Panc1 (cell line): ENCODE measurements at regions not wholly inside any gene's neighbourhood (a gene's known extent, or its start where the extent isn't known, plus 50 kb on each side); places are given as distances from the start of the nearest gene placed in this dataset.

Source experiments
- ATAC-seq: fragments of 200-7000 bp; cut with Tn5 transposase; 2 replicates; pipeline ENCODE4 v1.9.1; 2020; ENCODE audit warnings: mild to moderate bottlenecking, moderate library complexity
- BruUV-seq: library from RNA; stranded (reverse); fragments of 400-500 nt; replicated peaks from 2 replicates; lab custom pipeline; 2021; lab: Mats Ljungman, UMichigan
- CTCF ChIA-PET: fragments of 300-600 bp; sonication (Branson Sonifier 250); formaldehyde crosslinking; loops from one replicate; lab custom pipeline; 2022; ENCODE audit warnings: antibody characterized with exemption; lab: Charles Lee
- POLR2A ChIA-PET: fragments of 300-600 bp; sonication (Branson Sonifier 250); formaldehyde crosslinking; loops from one replicate; lab custom pipeline; 2022; ENCODE audit warnings: antibody characterized with exemption; lab: Charles Lee
- DNase-seq: peaks from one replicate; pipeline ENCODE4 v3.0.0-alpha.2; 2010; ENCODE audit warnings: low read depth, low spot score
- H3K27ac ChIP-seq: 2 replicates; pipeline ENCODE4 v1.5.1; 2011; ENCODE audit warnings: mild to moderate bottlenecking, low read length, inconsistent platforms
- H3K27me3 ChIP-seq: fragments of 200-500 bp; sonication (Bioruptor generic); 2 replicates; pipeline ENCODE4 v1.6.0; 2014; ENCODE audit warnings: low read length, inconsistent platforms; ENCODE audit not compliant: control insufficient read depth, insufficient read depth
- H3K36me3 ChIP-seq: fragments of 200-500 bp; sonication (Bioruptor generic); 2 replicates; pipeline ENCODE4 v1.5.1; 2014; ENCODE audit warnings: inconsistent platforms, mild to moderate bottlenecking, low read length, moderate library complexity; ENCODE audit not compliant: control insufficient read depth, insufficient read depth
- H3K4me1 ChIP-seq: 2 replicates; pipeline ENCODE4 v1.5.1; 2011; ENCODE audit warnings: inconsistent platforms, mild to moderate bottlenecking, low read length, moderate library complexity; ENCODE audit not compliant: control insufficient read depth, insufficient read depth
- H3K4me3 ChIP-seq, 2 experiments: 2 replicates each; pipeline ENCODE4 v1.5.1; 2011 to 2012; ENCODE audit warnings: low read depth in 2 of 2, low read length in 2 of 2, mild to moderate bottlenecking in 2 of 2, inconsistent platforms in 1 of 2, moderate library complexity in 1 of 2
- H3K9me3 ChIP-seq: fragments of 200-500 bp; sonication (Bioruptor generic); 2 replicates; pipeline ENCODE4 v1.5.1; 2014; ENCODE audit warnings: low read depth, mild to moderate bottlenecking, inconsistent platforms, low read length, moderate library complexity; ENCODE audit not compliant: control insufficient read depth, insufficient read depth
- POLR2AphosphoS5 ChIP-seq: IDR thresholded peaks from 2 replicates; pipeline ENCODE4 v1.6.1; 2012; ENCODE audit warnings: mild to moderate bottlenecking, low read depth, low read length, moderate library complexity
- REST ChIP-seq, 2 experiments: IDR thresholded peaks; 2 replicates each; pipeline ENCODE4 v1.6.1; 2011 to 2012; ENCODE audit warnings: low read depth in 2 of 2, control low read depth in 1 of 2, low read length in 1 of 2, mild to moderate bottlenecking in 1 of 2, moderate library complexity in 1 of 2; ENCODE audit not compliant: insufficient read depth in 1 of 2
- SIN3A ChIP-seq: IDR thresholded peaks from 2 replicates; pipeline ENCODE4 v1.6.1; 2012; ENCODE audit warnings: low read depth, mild to moderate bottlenecking, low read length, moderate library complexity, borderline replicate concordance; ENCODE audit not compliant: insufficient read depth
- TCF7L2 ChIP-seq: IDR thresholded peaks from 2 replicates; pipeline ENCODE4 v1.6.1; 2011; ENCODE audit warnings: mild to moderate bottlenecking, low read depth, low read length, inconsistent platforms
- in situ Hi-C: cut with HindIII; loops from 2 replicates; pipeline ENCODE4 v1.10.0; 2016; ENCODE audit warnings: low sequenced_read_pairs, low pct_unique_long_range_greater_than_20kb
- intact Hi-C: fragments of 100-400 bp; cut with micrococcal nuclease; formaldehyde crosslinking; loops from one replicate; pipeline ENCODE4 v1.10.0; 2022; ENCODE audit not compliant: unreplicated experiment
- TF ChIP-seq, protein P1 (sequence below): fragments of 450-650 bp; IDR thresholded peaks from 2 replicates; pipeline ENCODE4 v1.5.1; 2017; ENCODE audit warnings: mild to moderate bottlenecking

DNA sequence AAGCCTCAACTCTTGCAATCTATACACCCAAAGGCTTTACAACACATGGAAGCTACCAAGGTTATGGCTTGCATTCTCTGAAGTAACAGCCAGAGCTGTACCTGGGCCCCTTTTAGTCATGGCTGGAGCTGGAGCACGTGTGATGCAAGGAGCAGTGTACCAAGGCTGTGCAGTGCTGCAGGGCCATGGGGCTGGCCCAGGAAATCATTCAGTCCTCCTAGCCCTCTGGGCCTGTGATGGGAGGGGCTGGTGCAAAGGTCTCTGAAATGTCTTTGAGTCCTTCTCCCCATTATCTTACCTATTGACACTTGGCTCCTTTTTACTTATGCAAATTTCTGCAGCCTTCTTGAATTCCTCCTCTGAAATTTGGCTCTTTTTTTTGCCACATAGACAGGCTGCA is 500.1 kb upstream of the FAM47C start:
- BruUV-seq, result no TSS peak
- no peaks in the 10 kb centered on the region for H3K36me3 ChIP-seq
- no peaks in the 10 kb centered on the region for H3K4me1 ChIP-seq
- H3K27me3 ChIP-seq, result no peaks in the 10 kb centered on the region
- intact Hi-C loops (no loop called here), in situ Hi-C loops (no loop called here)
- POLR2A ChIA-PET, result no interaction called here
- ATAC-seq (no peak), DNase-seq (no peak)
- no peaks in the 10 kb centered on the region for H3K9me3 ChIP-seq
- TF ChIP-seq REST (IDR thresholded peaks at IDR 0.05; ENCODE audit: insufficient read depth in 1 of 2, low read depth in 2 of 2, low read length in 1 of 2) (no peak), TCF7L2 (no peak), SIN3A (no peak), POLR2AphosphoS5 (no peak)
- TF ChIP-seq, protein P1, sequence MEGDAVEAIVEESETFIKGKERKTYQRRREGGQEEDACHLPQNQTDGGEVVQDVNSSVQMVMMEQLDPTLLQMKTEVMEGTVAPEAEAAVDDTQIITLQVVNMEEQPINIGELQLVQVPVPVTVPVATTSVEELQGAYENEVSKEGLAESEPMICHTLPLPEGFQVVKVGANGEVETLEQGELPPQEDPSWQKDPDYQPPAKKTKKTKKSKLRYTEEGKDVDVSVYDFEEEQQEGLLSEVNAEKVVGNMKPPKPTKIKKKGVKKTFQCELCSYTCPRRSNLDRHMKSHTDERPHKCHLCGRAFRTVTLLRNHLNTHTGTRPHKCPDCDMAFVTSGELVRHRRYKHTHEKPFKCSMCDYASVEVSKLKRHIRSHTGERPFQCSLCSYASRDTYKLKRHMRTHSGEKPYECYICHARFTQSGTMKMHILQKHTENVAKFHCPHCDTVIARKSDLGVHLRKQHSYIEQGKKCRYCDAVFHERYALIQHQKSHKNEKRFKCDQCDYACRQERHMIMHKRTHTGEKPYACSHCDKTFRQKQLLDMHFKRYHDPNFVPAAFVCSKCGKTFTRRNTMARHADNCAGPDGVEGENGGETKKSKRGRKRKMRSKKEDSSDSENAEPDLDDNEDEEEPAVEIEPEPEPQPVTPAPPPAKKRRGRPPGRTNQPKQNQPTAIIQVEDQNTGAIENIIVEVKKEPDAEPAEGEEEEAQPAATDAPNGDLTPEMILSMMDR, result no peak
- H3K27ac ChIP-seq, result no peak overlapping the region
- CTCF ChIA-PET, result no interaction called here
- no peak overlapping the region for H3K4me3 ChIP-seq

GRCh38 chrX:36510736-36511135 is 497.4 kb upstream of the FAM47C start:
- no peak overlapping the region for H3K4me3 ChIP-seq
- no peaks in the 10 kb centered on the region for H3K27me3 ChIP-seq

More at GRCh38 chrX:36510736-36511135, 497.4 kb upstream of the FAM47C start:
- Histone ChIP-seq H3K36me3 (no peaks in the 10 kb centered on the region), H3K4me1 (no peaks in the 10 kb centered on the region), H3K9me3 (no peaks in the 10 kb centered on the region), H3K27ac (no peak overlapping the region)
- no peak for TF ChIP-seq SIN3A
- TF ChIP-seq, protein P1, result no peak
- TF ChIP-seq TCF7L2, result no peak
- TF ChIP-seq POLR2AphosphoS5, result no peak
- TF ChIP-seq REST (IDR thresholded peaks at IDR 0.05; ENCODE audit: insufficient read depth in 1 of 2, low read depth in 2 of 2, low read length in 1 of 2), result no peak
- ChIA-PET CTCF (no interaction called here), POLR2A (no interaction called here)
- BruUV-seq, result no TSS peak
- intact Hi-C loops (no loop called here), in situ Hi-C loops (no loop called here)
- DNase-seq (no peak), ATAC-seq (no peak)
